IPS-18a (cell line): ENCODE measurements at regions not wholly inside any gene's neighbourhood (a gene's known extent, or its start where the extent isn't known, plus 50 kb on each side); places are given as distances from the start of the nearest gene placed in this dataset.

ENCODE experiments used
- H3K27ac ChIP-seq: one replicate; pipeline ENCODE4 v1.5.1; 2013; ENCODE audit warnings: low read length
- H3K27me3 ChIP-seq: one replicate; pipeline ENCODE4 v1.6.1; 2013; ENCODE audit warnings: mild to moderate bottlenecking, low read length; ENCODE audit not compliant: control insufficient read depth, insufficient read depth
- H3K36me3 ChIP-seq: one replicate; pipeline ENCODE4 v1.6.1; 2013; ENCODE audit warnings: low read depth, low read length; ENCODE audit not compliant: control insufficient read depth
- H3K4me1 ChIP-seq: one replicate; pipeline ENCODE4 v1.6.1; 2013; ENCODE audit warnings: low read depth, low read length; ENCODE audit not compliant: control insufficient read depth
- H3K4me3 ChIP-seq: one replicate; pipeline ENCODE4 v1.5.1; 2013; ENCODE audit warnings: low read length
- H3K9ac ChIP-seq: one replicate; pipeline ENCODE4 v1.6.1; 2013; ENCODE audit warnings: mild to moderate bottlenecking, low read length, moderate library complexity
- H3K9me3 ChIP-seq: one replicate; pipeline ENCODE4 v1.6.1; 2013; ENCODE audit warnings: low read depth, low read length; ENCODE audit not compliant: control insufficient read depth

DNA sequence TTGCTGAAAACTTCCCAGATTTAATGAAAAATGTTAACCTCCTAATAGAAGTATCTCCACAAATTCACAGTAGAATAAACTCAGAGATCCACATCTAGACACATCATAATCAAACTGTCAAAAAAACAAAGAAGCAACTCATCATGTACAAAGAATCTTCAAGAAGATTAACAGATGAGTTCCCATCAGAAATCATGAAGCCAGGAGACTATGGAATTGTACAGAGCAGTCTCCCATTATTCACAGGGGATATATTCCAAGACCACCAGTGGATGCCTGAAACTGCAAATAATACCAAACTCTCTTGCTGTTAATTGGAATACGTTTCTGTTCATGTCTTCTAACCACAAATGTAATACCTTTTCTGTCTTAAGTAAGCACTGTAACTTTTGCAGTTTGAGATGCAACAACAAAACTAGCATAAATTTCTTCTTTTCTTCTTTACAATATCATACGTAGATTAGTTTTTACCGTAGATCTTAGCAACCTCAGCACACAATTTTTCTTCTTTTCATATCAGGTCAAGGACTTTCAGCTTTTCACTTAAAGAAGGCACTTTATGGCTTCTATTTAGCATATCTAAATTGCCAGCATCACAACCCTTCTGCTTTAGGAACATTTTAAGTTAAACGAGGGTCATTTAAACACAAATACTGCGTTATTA is 70.3 kb upstream of the MIR17HG start:
- Histone ChIP-seq H3K9me3 (no peaks in the 10 kb centered on the region), H3K4me3 (no peak overlapping the region), H3K27ac (no peak overlapping the region), H3K4me1 (no peaks in the 10 kb centered on the region), H3K36me3 (no peaks in the 10 kb centered on the region), H3K27me3 (no peaks in the 10 kb centered on the region), H3K9ac (no peak overlapping the region)

DNA sequence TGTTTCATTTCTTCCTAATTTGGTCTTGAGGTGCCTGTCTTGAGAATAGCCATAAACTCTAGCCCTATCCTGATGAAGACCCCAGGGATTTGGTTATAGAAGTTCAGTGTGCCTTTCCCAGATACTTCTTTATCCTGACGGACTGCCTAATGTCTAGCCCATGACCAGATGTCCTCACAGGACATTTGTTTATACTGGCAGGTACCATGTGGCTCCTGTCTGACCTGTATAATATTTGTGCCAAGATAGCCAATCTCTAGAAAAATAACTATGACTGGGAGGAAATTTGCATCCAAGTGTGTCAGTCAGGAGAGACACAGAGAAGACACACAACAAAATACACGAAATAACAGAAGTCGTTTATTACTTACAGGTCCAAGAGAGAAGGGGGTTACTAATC is 69.2 kb upstream of the MIR17HG start:
- no peaks in the 10 kb centered on the region for H3K4me1 ChIP-seq
- no peaks in the 10 kb centered on the region for H3K36me3 ChIP-seq
- no peak overlapping the region for H3K27ac ChIP-seq
- H3K9me3 ChIP-seq = no peaks in the 10 kb centered on the region
- H3K4me3 ChIP-seq = no peak overlapping the region
- H3K27me3 ChIP-seq = no peaks in the 10 kb centered on the region
- H3K9ac ChIP-seq = no peak overlapping the region

DNA sequence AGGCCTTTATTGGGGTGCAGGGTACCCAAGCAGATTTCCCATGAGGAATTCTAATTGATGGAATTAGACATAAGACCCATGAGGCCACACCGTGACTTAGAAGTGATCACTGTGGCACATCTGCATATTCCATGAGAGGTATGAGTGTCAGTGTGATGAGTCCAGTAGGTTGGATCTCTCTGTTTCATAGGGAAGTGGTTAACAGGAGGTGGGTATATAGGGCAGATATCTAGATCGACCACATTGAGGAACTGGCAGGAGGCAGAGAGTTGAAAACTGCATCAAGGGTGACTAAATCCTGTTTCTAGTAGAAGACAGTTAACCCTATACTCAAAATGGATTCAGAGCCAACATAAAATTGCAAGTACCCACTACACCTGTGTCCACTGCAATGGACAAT is 68.6 kb upstream of the MIR17HG start:
- no peak overlapping the region for H3K9ac ChIP-seq
- H3K4me3 ChIP-seq = no peak overlapping the region
- H3K9me3 ChIP-seq = no peaks in the 10 kb centered on the region
- H3K27ac ChIP-seq = no peak overlapping the region
- no peaks in the 10 kb centered on the region for H3K36me3 ChIP-seq
- no peaks in the 10 kb centered on the region for H3K4me1 ChIP-seq
- H3K27me3 ChIP-seq = no peaks in the 10 kb centered on the region

DNA sequence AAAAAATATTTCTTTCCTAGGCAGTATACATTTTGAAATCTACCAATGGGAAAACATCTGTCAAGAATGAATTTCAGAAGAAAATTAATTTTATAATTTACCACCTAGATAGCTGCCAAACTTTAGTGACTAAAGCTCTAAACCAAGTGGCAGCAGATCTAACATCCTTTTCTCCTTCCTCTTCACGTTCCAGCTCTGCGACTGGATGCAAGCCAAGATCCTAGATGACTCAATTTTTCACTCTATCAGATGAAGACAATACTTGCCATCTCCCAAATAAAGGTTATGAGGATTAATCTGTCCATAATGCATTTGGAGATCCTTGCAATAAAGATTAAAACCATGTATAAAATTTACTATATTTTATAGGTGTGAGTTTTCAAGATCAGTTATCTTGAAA is 66.7 kb upstream of the MIR17HG start:
- Histone ChIP-seq H3K27me3 (no peaks in the 10 kb centered on the region), H3K9me3 (no peaks in the 10 kb centered on the region), H3K4me1 (no peaks in the 10 kb centered on the region), H3K27ac (no peak overlapping the region), H3K9ac (no peak overlapping the region), H3K4me3 (no peak overlapping the region), H3K36me3 (no peaks in the 10 kb centered on the region)

DNA sequence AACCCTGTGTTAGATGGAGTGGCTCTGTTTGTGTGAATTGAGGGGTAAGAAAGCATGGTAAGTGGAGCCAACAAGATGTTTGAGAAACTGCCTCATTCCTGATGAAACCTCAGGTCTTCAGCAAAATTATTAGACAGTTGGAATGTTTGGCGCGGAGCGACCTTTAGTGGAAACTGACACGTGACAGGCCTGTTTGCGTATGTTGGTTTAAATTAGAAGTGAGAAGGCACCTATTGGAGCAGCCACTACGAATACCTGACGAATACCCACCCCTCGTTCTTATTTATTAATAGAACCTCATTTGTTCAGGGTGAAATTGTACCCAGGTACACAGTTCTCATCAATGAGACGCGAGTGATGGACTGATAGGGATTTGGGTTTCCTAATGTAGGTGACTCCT is 63.2 kb upstream of the MIR17HG start:
- H3K9ac ChIP-seq = no peak overlapping the region
- H3K4me3 ChIP-seq = no peak overlapping the region
- H3K27ac ChIP-seq = no peak overlapping the region
- peaks cover 3% of the 10 kb centered on the region for H3K9me3 ChIP-seq
- no peaks in the 10 kb centered on the region for H3K36me3 ChIP-seq
- no peaks in the 10 kb centered on the region for H3K4me1 ChIP-seq
- H3K27me3 ChIP-seq = no peaks in the 10 kb centered on the region

DNA sequence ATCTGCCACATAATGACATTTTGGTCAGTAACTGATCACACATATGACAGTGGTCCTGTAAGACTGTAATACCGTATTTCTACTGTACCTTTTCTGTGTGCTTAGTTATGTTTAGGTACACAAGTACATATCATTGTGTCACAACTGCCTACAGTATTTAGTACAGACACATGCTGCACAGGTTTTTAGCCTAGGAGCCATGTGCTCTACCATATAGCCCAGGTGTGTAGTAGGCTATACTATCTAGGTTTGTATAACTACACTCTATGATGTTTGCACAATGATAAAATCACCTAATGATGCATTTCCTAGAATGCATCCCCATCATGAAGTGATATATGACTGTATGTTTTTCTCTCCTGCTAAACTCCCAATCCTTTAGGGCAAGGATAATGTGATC is 61.2 kb upstream of the MIR17HG start:
- Histone ChIP-seq H3K9me3 (peaks cover 3% of the 10 kb centered on the region), H3K36me3 (no peaks in the 10 kb centered on the region), H3K4me1 (no peaks in the 10 kb centered on the region), H3K9ac (no peak overlapping the region), H3K27me3 (no peaks in the 10 kb centered on the region), H3K4me3 (no peak overlapping the region), H3K27ac (no peak overlapping the region)

DNA sequence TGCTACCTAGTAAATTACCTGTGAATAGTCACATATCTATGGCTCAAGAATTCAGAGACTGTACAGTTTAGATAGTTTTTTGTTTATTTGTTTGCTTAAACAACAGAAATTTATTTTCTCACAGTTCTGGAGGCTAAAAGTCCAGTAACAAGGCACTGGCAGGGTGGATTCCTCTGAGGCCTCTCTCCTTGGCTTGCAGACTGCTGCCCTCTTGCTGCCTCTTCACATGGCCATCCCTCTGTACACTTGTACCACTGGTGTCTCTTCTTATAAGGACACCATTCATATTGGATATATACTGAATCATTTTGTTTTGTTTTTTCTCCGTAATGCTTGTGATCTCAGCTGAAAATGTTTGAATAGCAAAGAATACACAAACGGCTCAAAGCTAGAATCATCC is 56.4 kb upstream of the MIR17HG start:
- no peak overlapping the region for H3K27ac ChIP-seq
- H3K9ac ChIP-seq = no peak overlapping the region
- no peak overlapping the region for H3K4me3 ChIP-seq
- H3K27me3 ChIP-seq = no peaks in the 10 kb centered on the region
- H3K9me3 ChIP-seq = peaks cover 3% of the 10 kb centered on the region
- H3K4me1 ChIP-seq = no peaks in the 10 kb centered on the region
- H3K36me3 ChIP-seq = no peaks in the 10 kb centered on the region

DNA sequence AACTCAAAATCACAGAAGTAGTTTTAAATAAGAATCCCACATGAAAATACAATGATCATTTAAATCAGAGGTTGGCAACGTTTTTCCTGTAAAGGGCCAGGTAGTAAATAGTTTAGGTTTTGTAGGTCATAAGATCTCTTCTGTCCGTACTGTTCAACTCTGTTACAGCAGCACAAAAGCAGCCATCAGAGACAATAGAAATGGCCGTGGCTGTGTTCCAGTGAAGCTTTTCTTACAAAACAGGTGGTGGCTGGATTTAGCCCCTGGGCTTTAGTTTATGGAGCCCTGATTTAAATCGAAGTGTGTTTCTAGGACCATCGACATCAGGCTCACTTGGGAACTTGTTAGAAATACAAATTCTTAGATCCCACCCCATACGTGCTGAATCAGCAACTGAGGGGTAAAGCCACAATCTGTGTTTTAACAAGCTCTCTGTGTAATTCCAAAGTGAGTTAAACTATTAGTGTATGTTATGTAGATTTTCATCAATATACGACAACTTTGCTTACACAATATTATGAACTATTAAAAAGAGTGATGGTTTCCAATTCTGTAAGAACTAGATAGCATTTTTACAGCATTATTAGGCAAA is 54.8 kb upstream of the MIR17HG start:
- H3K9ac ChIP-seq = no peak overlapping the region
- H3K27me3 ChIP-seq = no peaks in the 10 kb centered on the region
- peaks cover 3% of the 10 kb centered on the region for H3K9me3 ChIP-seq
- no peaks in the 10 kb centered on the region for H3K36me3 ChIP-seq
- H3K27ac ChIP-seq = no peak overlapping the region
- H3K4me3 ChIP-seq = no peak overlapping the region
- H3K4me1 ChIP-seq = no peaks in the 10 kb centered on the region

DNA sequence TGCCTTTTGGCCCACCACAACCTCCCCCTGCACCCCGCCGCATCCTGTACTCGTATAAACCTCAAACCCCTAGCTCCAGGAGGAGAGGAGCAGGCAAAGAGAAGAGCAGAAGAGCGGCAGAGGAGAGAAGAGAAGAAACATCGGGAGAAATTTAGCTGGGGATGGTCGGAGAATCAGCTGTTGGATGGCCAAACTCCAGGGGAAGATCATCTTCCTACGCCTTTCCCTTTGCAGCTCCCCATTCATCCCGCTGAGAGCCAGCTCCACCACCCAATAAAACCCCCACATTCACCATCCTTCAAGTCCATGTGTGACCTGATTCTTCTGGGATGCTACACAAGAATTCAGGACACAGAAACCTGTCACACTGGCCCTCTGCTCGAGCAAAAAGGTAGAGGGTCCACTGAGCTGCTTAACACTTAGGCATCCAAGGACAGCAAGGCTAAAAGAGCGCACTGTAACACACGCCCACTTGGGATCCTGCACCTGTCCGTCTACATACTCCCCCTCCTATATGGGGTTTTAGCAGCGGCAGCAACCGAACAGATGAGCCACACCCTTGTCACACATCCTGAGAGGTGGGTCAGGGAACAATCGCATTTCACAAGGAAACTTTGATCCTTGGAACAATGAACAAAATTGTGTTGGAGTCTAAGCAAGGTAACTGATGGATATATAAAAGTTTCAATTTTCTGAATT is 51.6 kb upstream of the MIR17HG start:
- no peak overlapping the region for H3K9ac ChIP-seq
- no peaks in the 10 kb centered on the region for H3K36me3 ChIP-seq
- H3K27ac ChIP-seq = no peak overlapping the region
- H3K9me3 ChIP-seq = no peaks in the 10 kb centered on the region
- H3K27me3 ChIP-seq = no peaks in the 10 kb centered on the region
- no peak overlapping the region for H3K4me3 ChIP-seq
- no peaks in the 10 kb centered on the region for H3K4me1 ChIP-seq

DNA sequence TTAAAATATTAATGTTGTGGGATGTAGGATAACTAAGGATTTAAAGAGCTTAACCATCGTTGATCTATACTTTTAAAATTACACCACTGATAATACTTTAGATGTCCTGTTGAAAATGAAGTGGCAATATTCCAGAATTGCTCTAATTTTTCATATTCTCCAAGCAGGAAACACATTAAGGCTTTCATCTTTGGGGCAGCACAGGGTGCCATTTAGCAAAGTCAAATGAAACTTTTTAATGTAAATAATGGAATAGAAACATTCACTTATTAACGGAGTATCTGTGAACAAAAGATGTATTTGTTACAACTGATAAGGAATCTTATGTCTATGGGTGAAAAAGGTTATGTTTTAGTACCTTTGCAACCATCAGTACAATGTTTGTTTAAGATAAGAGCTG is 50.0 kb upstream of the MIR17HG start:
- H3K36me3 ChIP-seq = no peaks in the 10 kb centered on the region
- H3K9me3 ChIP-seq = no peaks in the 10 kb centered on the region
- no peak overlapping the region for H3K4me3 ChIP-seq
- H3K27me3 ChIP-seq = no peaks in the 10 kb centered on the region
- no peaks in the 10 kb centered on the region for H3K4me1 ChIP-seq
- H3K9ac ChIP-seq = no peak overlapping the region
- no peak overlapping the region for H3K27ac ChIP-seq
